HCT116 (cell line): ENCODE measurements at regions not wholly inside any gene's neighbourhood (a gene's known extent, or its start where the extent isn't known, plus 50 kb on each side); places are given as distances from the start of the nearest gene placed in this dataset.

Source experiments
- ATAC-seq: fragments of 200-7000 bp; cut with Tn5 transposase; 2 replicates; pipeline ENCODE4 v1.9.1; 2020; ENCODE audit warnings: mild to moderate bottlenecking, moderate library complexity
- BruUV-seq: library from RNA; stranded (reverse); fragments of 400-500 nt; replicated peaks from 2 replicates; lab custom pipeline; 2021; lab: Mats Ljungman, UMichigan
- CTCF ChIA-PET: fragments of 300-600 bp; sonication (Branson Sonifier 250); formaldehyde crosslinking; loops from one replicate; lab custom pipeline; 2021; ENCODE audit warnings: antibody characterized with exemption; lab: Charles Lee
- POLR2A ChIA-PET: fragments of 300-600, 350-600 bp; sonication (Branson Sonifier 250); formaldehyde crosslinking; loops from one replicate; lab custom pipeline; 2021; ENCODE audit warnings: antibody characterized with exemption; lab: Charles Lee
- RAD21 ChIA-PET, 2 experiments: fragments of 300-600 bp; sonication (Branson Sonifier 250); formaldehyde crosslinking; loops; one replicate each; lab custom pipeline; 2023; ENCODE audit warnings: low total read pairs in 2 of 2; ENCODE audit not compliant: uncharacterized antibody in 2 of 2, unreplicated experiment in 2 of 2, low non-redundant PET in 1 of 2; lab: Charles Lee
- DNase-seq: peaks from one replicate; pipeline ENCODE4 v3.0.0-alpha.2; 2010; ENCODE audit warnings: low read depth, low spot score
- H2AFZ ChIP-seq: fragments of 200-600 bp; shearing (Covaris generic), sonication (generic); 2 replicates; pipeline ENCODE4 v1.6.1; 2017; ENCODE audit warnings: low read depth, mixed run types, mixed read lengths, antibody characterized with exemption, low read length; ENCODE audit not compliant: poor library complexity, severe bottlenecking
- H3K27ac ChIP-seq: 2 replicates; pipeline ENCODE4 v1.5.1; 2012; ENCODE audit warnings: low read depth, low read length
- H3K27me3 ChIP-seq: fragments of 200-600 bp; sonication (generic); 2 replicates; pipeline ENCODE4 v1.6.1; 2016; ENCODE audit warnings: mixed run types, low read length, mixed read lengths; ENCODE audit not compliant: insufficient read depth
- H3K36me3 ChIP-seq, 2 experiments: fragments of 200-500 bp in 1 of 2; fragments of 200-600 bp in 1 of 2; sonication (Bioruptor generic) in 1 of 2; sonication (generic) in 1 of 2; 2 replicates each; pipeline versions ENCODE4 v1.5.1 to v1.6.1; 2014 to 2016; ENCODE audit warnings: low read length in 2 of 2, inconsistent platforms in 1 of 2, mixed read lengths in 1 of 2, mixed run types in 1 of 2; ENCODE audit not compliant: insufficient read depth in 2 of 2, control insufficient read depth in 1 of 2
- H3K4me1 ChIP-seq, 2 experiments: fragments of 200-600 bp in 1 of 2; sonication (generic) in 1 of 2; 2 replicates each; pipeline versions ENCODE4 v1.5.1 to v1.6.1; 2012 to 2017; ENCODE audit warnings: low read length in 2 of 2, inconsistent platforms in 1 of 2, mild to moderate bottlenecking in 1 of 2, mixed read lengths in 1 of 2, mixed run types in 1 of 2, moderate library complexity in 1 of 2; ENCODE audit not compliant: insufficient read depth in 2 of 2, control insufficient read depth in 1 of 2
- H3K4me2 ChIP-seq: fragments of 200-600 bp; sonication (generic); 2 replicates; pipeline ENCODE4 v1.6.1; 2017; ENCODE audit warnings: mixed run types, low read length, mixed read lengths
- H3K4me3 ChIP-seq, 2 experiments: fragments of 200-600 bp in 1 of 2; sonication (generic) in 1 of 2; replicated peaks in 1 of 2; 2 replicates each; pipeline ENCODE4 v1.5.1; 2011 to 2016; ENCODE audit warnings: low read length in 2 of 2, control low read depth in 1 of 2, low read depth in 1 of 2, mild to moderate bottlenecking in 1 of 2, mixed read lengths in 1 of 2, mixed run types in 1 of 2
- H3K79me2 ChIP-seq: fragments of 200-600 bp; sonication (generic); 2 replicates; pipeline ENCODE4 v1.6.1; 2017; ENCODE audit warnings: mild to moderate bottlenecking, mixed run types, low read length, moderate library complexity, mixed read lengths; ENCODE audit not compliant: insufficient read depth
- H3K9ac ChIP-seq: fragments of 200-600 bp; sonication (generic); 2 replicates; pipeline ENCODE4 v1.6.1; 2016; ENCODE audit warnings: low read length, mixed read lengths
- H3K9me2 ChIP-seq: fragments of 200-600 bp; sonication (generic), shearing (Covaris generic); 2 replicates; pipeline ENCODE4 v1.6.1; 2017; ENCODE audit warnings: mixed run types, mild to moderate bottlenecking, moderate library complexity; ENCODE audit not compliant: insufficient read depth
- H3K9me3 ChIP-seq, 2 experiments: fragments of 200-500 bp in 1 of 2; fragments of 200-600 bp in 1 of 2; sonication (Bioruptor generic) in 1 of 2; sonication (generic) in 1 of 2; 2 replicates each; pipeline ENCODE4 v1.6.1; 2014 to 2017; ENCODE audit warnings: low read length in 2 of 2, mixed read lengths in 2 of 2, inconsistent platforms in 1 of 2, low read depth in 1 of 2, mild to moderate bottlenecking in 1 of 2, mixed run types in 1 of 2, moderate library complexity in 1 of 2; ENCODE audit not compliant: control insufficient read depth in 1 of 2, insufficient read depth in 1 of 2
- H4K20me1 ChIP-seq: fragments of 200-600 bp; sonication (generic), shearing (Covaris generic); 2 replicates; pipeline ENCODE4 v1.6.1; 2017; ENCODE audit warnings: mixed run types, mild to moderate bottlenecking, moderate library complexity; ENCODE audit not compliant: insufficient read depth
- EZH2phosphoT487 ChIP-seq: fragments of 200-600 bp; IDR thresholded peaks from 2 replicates; pipeline ENCODE4 v1.6.1; 2018; ENCODE audit warnings: antibody characterized with exemption, borderline replicate concordance
- POLR2AphosphoS5 ChIP-seq: IDR thresholded peaks from 2 replicates; pipeline ENCODE4 v1.6.1; 2011; ENCODE audit warnings: mild to moderate bottlenecking, low read depth, low read length, moderate library complexity
- RAD21 ChIP-seq: IDR thresholded peaks from 2 replicates; pipeline ENCODE4 v1.6.1; 2012; ENCODE audit warnings: low read depth, mild to moderate bottlenecking
- intact Hi-C: fragments of 100-400 bp; cut with micrococcal nuclease; formaldehyde crosslinking; loops from 2 replicates; pipeline ENCODE4 v1.10.0; 2022

GRCh38 chr5:133847886-133848285, 120.5 kb downstream of the C5orf15 start:
- no peak for TF ChIP-seq EZH2phosphoT487
- ChIA-PET CTCF (no interaction called here), POLR2A (no interaction called here), RAD21 (no interaction called here)
- no peaks in the 10 kb centered on the region for H3K9me2 ChIP-seq
- no peaks in the 10 kb centered on the region for H3K9me3 ChIP-seq
- BruUV-seq = no TSS peak
- H3K27ac ChIP-seq = no peak overlapping the region
- no peak overlapping the region for H3K4me3 ChIP-seq
- no peaks in the 10 kb centered on the region for H4K20me1 ChIP-seq
- DNase-seq (no peak), ATAC-seq (no peak)
- peaks cover 14% of the 10 kb centered on the region; the same call in 1 of the 2 replicates for H3K27me3 ChIP-seq
- H3K4me1 ChIP-seq = no peaks in the 10 kb centered on the region
- H3K4me2 ChIP-seq = no peak overlapping the region
- H2AFZ ChIP-seq = no peak overlapping the region
- H3K79me2 ChIP-seq = no peaks in the 10 kb centered on the region
- H3K36me3 ChIP-seq = no peaks in the 10 kb centered on the region
- intact Hi-C loops = no loop called here
- H3K9ac ChIP-seq = no peak overlapping the region

GRCh38 chr5:133847301-133847700, 121.1 kb downstream of the C5orf15 start:
- POLR2A ChIA-PET = no interaction called here
- TF ChIP-seq RAD21 = no peak
- TF ChIP-seq POLR2AphosphoS5 = no peak

More at GRCh38 chr5:133847301-133847700, 121.1 kb downstream of the C5orf15 start:
- Histone ChIP-seq H4K20me1 (no peaks in the 10 kb centered on the region), H3K36me3 (no peaks in the 10 kb centered on the region), H3K27ac (no peak overlapping the region), H3K9me2 (no peaks in the 10 kb centered on the region), H3K79me2 (no peaks in the 10 kb centered on the region), H3K4me1 (no peaks in the 10 kb centered on the region), H3K9me3 (no peaks in the 10 kb centered on the region), H3K9ac (no peak overlapping the region), H3K4me3 (no peak overlapping the region), H2AFZ (no peak overlapping the region), H3K4me2 (no peak overlapping the region), H3K27me3 (peaks cover 14% of the 10 kb centered on the region; the same call in 1 of the 2 replicates)
- no peak for DNase-seq
- CTCF ChIA-PET = no interaction called here
- intact Hi-C loops = no loop called here
- ATAC-seq = no peak
- RAD21 ChIA-PET = no interaction called here
- no TSS peak for BruUV-seq
